Islet of Langerhans (tissue), 1 donor: ENCODE measurements at regions not wholly inside any gene's neighbourhood (a gene's known extent, or its start where the extent isn't known, plus 50 kb on each side); places are given as distances from the start of the nearest gene placed in this dataset.
"Not testable (repeated sequence)": the region's sequence is repeated elsewhere in the genome, so short reads cannot be mapped to it uniquely, and the experiment has no call there.

Experiments
- FAIRE-seq: peaks from one replicate; lab custom pipeline; 2011; peaks lifted over from hg19 to GRCh38; lab: Jason Lieb, UNC

GRCh38 chr4:155591738-155592143 is 74.9 kb upstream of the GUCY1A1 start:
- FAIRE-seq, result no peak

GRCh38 chr4:155590796-155591585 is 75.7 kb upstream of the GUCY1A1 start:
- FAIRE-seq, result no peak

GRCh38 chr4:155588437-155588836 is 78.2 kb upstream of the GUCY1A1 start:
- no peak for FAIRE-seq

- FAIRE-seq, result no peak
These were observed 78.9 kb upstream of the GUCY1A1 start for GRCh38 chr4:155587766-155588165.

GRCh38 chr4:155582971-155583437 is 83.6 kb upstream of the GUCY1A1 start:
- FAIRE-seq, result peak; percentile 99

- peak; percentile 24 for FAIRE-seq
These were observed 84.6 kb upstream of the GUCY1A1 start for GRCh38 chr4:155582041-155582440.

- FAIRE-seq, result no peak
These were observed 87.8 kb upstream of the GUCY1A1 start for GRCh38 chr4:155578726-155579370.

- no peak for FAIRE-seq
These were observed 88.4 kb upstream of the GUCY1A1 start for GRCh38 chr4:155578219-155578618.

- FAIRE-seq, result not testable (repeated sequence)
These were observed 92.3 kb upstream of the GUCY1A1 start for GRCh38 chr4:155574329-155574728.

- FAIRE-seq, result no peak
These were observed 93.5 kb upstream of the GUCY1A1 start for GRCh38 chr4:155573126-155573525.

GRCh38 chr4:155572106-155572703 is 94.4 kb upstream of the GUCY1A1 start:
- no peak for FAIRE-seq

- FAIRE-seq, result no peak
These were observed 95.3 kb upstream of the GUCY1A1 start for GRCh38 chr4:155571184-155571944.

- FAIRE-seq, result no peak
These were observed 96.0 kb upstream of the GUCY1A1 start for GRCh38 chr4:155570661-155571060.

- no peak for FAIRE-seq
These were observed 96.6 kb upstream of the GUCY1A1 start for GRCh38 chr4:155569960-155570515.

GRCh38 chr4:155569471-155569870 is 97.2 kb upstream of the GUCY1A1 start:
- no peak for FAIRE-seq

- FAIRE-seq, result no peak
These were observed 97.9 kb upstream of the GUCY1A1 start for GRCh38 chr4:155568641-155569220.

GRCh38 chr4:155566354-155566753 is 100.3 kb upstream of the GUCY1A1 start:
- FAIRE-seq, result no peak

- no peak for FAIRE-seq
These were observed 100.9 kb upstream of the GUCY1A1 start for GRCh38 chr4:155565776-155566175.

- no peak for FAIRE-seq
These were observed 101.3 kb upstream of the GUCY1A1 start for GRCh38 chr4:155565330-155565729.

GRCh38 chr4:155564880-155565279 is 101.8 kb upstream of the GUCY1A1 start:
- no peak for FAIRE-seq

- no peak for FAIRE-seq
These were observed 102.6 kb upstream of the GUCY1A1 start for GRCh38 chr4:155564086-155564485.

GRCh38 chr4:155559915-155560314 is 106.7 kb upstream of the GUCY1A1 start:
- no peak for FAIRE-seq
